HCT116 (cell line): ENCODE measurements at regions not wholly inside any gene's neighbourhood (a gene's known extent, or its start where the extent isn't known, plus 50 kb on each side); places are given as distances from the start of the nearest gene placed in this dataset.

Experiments used
- EGR1 ChIP-seq: IDR thresholded peaks from 2 replicates; pipeline ENCODE4 v1.6.1; 2012; ENCODE audit warnings: low read depth
- EZH2 ChIP-seq: fragments of 200-600 bp; sonication (generic); IDR thresholded peaks from 2 replicates; pipeline ENCODE4 v1.6.1; 2017; ENCODE audit warnings: antibody characterized with exemption, mixed run types
- POLR2A ChIP-seq: IDR thresholded peaks from 2 replicates; pipeline ENCODE4 v1.7.0; 2011; ENCODE audit warnings: borderline replicate concordance; ENCODE audit not compliant: insufficient read depth, insufficient read length; ENCODE audit errors: extremely low read depth
- POLR2AphosphoS5 ChIP-seq: IDR thresholded peaks from 2 replicates; pipeline ENCODE4 v1.6.1; 2011; ENCODE audit warnings: mild to moderate bottlenecking, low read depth, low read length, moderate library complexity
- RAD21 ChIP-seq: IDR thresholded peaks from 2 replicates; pipeline ENCODE4 v1.6.1; 2012; ENCODE audit warnings: low read depth, mild to moderate bottlenecking
- YY1 ChIP-seq: IDR thresholded peaks from 2 replicates; pipeline ENCODE4 v1.6.1; 2011; ENCODE audit warnings: low read length, low read depth, moderate library complexity, mild to moderate bottlenecking; ENCODE audit not compliant: insufficient replicate concordance; ENCODE audit errors: extremely low read depth
- TF ChIP-seq, protein P1 (sequence below), 3 experiments: fragments of 200-600 bp in 1 of 3; sonication (generic) in 1 of 3; IDR thresholded peaks in 2 of 3; conservative IDR thresholded peaks in 1 of 3; 2 replicates each; pipeline ENCODE4 v1.5.1; 2012 to 2017; ENCODE audit warnings: low read depth in 2 of 3, low read length in 2 of 3, antibody characterized with exemption in 1 of 3, borderline replicate concordance in 1 of 3, control low read depth in 1 of 3, mild to moderate bottlenecking in 1 of 3, mixed read lengths in 1 of 3, mixed run types in 1 of 3, moderate library complexity in 1 of 3; ENCODE audit not compliant: insufficient read depth in 1 of 3

DNA sequence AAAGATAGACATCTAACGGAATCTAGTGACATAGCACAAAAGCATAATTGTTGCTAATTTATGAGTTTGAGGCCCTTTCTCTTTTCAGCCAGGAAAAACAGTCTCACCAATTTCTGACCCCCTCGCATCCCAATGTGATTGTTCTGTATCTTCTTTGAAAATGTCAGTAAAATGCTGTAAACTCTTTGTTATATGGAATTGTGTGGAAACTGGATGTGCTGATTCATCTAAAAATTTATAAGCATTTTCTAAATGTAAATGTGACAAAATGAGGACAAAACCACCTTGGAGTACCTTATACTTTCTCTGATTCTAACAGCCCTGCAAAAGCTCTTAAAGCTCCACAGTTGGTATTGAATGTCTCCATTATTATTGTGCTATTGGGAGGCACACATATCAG is 70.9 kb upstream of the MME start:
- TF ChIP-seq, protein P1, sequence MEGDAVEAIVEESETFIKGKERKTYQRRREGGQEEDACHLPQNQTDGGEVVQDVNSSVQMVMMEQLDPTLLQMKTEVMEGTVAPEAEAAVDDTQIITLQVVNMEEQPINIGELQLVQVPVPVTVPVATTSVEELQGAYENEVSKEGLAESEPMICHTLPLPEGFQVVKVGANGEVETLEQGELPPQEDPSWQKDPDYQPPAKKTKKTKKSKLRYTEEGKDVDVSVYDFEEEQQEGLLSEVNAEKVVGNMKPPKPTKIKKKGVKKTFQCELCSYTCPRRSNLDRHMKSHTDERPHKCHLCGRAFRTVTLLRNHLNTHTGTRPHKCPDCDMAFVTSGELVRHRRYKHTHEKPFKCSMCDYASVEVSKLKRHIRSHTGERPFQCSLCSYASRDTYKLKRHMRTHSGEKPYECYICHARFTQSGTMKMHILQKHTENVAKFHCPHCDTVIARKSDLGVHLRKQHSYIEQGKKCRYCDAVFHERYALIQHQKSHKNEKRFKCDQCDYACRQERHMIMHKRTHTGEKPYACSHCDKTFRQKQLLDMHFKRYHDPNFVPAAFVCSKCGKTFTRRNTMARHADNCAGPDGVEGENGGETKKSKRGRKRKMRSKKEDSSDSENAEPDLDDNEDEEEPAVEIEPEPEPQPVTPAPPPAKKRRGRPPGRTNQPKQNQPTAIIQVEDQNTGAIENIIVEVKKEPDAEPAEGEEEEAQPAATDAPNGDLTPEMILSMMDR (IDR thresholded peaks at IDR 0.05 in 2 of 3, conservative IDR thresholded peaks at IDR 0.05 in 1 of 3; ENCODE audit: borderline replicate concordance in 1 of 3, insufficient read depth in 1 of 3, low read depth in 2 of 3, low read length in 2 of 3), result no peak
- TF ChIP-seq RAD21, result no peak
- no peak for TF ChIP-seq POLR2AphosphoS5
- no peak for TF ChIP-seq EZH2
- no peak for TF ChIP-seq YY1
- TF ChIP-seq POLR2A, result no peak
- no peak for TF ChIP-seq EGR1
